ENCODE measurements at regions not wholly inside any gene's neighbourhood (a gene's known extent, or its start where the extent isn't known, plus 50 kb on each side); places are given as distances from the start of the nearest gene placed in this dataset.

DNA sequence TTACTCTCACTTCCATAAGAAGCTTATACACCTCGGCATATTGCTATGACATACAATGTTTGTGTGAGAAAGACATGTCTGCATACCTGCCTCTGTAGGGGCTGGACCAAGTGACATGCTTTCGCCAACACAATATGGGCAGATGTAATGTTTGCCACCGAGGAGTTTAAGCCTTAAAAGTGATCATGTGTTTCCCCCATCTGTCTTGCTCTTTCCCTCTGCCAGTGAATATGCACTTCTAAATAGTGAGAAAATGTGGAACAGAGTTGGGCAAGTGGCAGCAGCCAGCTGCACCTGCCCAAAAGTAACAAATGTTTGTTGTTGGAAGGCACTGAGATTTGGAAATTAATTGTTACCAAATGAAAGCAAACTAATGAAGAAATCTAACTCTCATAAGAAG, 274.8 kb upstream of the BTBD3 start:
- TF ChIP-seq, protein P1, sequence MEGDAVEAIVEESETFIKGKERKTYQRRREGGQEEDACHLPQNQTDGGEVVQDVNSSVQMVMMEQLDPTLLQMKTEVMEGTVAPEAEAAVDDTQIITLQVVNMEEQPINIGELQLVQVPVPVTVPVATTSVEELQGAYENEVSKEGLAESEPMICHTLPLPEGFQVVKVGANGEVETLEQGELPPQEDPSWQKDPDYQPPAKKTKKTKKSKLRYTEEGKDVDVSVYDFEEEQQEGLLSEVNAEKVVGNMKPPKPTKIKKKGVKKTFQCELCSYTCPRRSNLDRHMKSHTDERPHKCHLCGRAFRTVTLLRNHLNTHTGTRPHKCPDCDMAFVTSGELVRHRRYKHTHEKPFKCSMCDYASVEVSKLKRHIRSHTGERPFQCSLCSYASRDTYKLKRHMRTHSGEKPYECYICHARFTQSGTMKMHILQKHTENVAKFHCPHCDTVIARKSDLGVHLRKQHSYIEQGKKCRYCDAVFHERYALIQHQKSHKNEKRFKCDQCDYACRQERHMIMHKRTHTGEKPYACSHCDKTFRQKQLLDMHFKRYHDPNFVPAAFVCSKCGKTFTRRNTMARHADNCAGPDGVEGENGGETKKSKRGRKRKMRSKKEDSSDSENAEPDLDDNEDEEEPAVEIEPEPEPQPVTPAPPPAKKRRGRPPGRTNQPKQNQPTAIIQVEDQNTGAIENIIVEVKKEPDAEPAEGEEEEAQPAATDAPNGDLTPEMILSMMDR (IDR thresholded peaks at IDR 0.05): no peak
- TF ChIP-seq POLR2A (IDR thresholded peaks at IDR 0.05): no peak

Data from Peyer's patch (tissue), 4 donors.